ENCODE measurements at regions not wholly inside any gene's neighbourhood (a gene's known extent, or its start where the extent isn't known, plus 50 kb on each side); places are given as distances from the start of the nearest gene placed in this dataset.
A peak's percentile ranks its signal among the peaks of the same experiment; 100 is the strongest.

DNA sequence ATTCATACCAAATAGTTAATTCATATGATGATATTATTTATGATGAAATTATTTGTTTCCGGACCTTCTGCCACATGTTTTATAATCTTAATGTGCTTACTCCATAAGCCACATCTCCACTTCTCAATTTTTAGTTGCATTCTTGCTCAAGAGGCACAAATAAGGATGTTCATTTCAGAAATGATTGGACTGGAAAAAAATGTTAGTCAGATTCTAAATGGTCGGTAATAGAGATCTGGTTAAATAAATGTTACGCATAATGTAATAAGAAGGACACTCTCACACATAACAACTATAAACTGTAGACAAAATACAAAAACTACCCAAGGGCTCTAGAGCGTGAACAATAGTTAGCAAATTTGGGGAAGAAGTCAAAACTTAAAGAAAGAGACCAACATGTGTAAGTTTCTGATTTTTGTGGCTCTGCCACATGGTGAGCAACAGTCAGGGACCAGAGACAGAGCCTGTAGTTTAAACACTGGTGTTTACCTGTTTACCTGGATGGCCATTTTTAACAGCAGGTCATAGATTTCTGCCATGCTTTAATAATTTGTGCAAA, 554.3 kb upstream of the CLINT1 start:
- Histone ChIP-seq H3K27ac (no peak overlapping the region), H3K27me3 (no peaks in the 10 kb centered on the region), H3K36me3 (no peaks in the 10 kb centered on the region), H3K9me3 (no peaks in the 10 kb centered on the region), H3K4me3 (no peak overlapping the region), H3K4me1 (no peaks in the 10 kb centered on the region)
- intact Hi-C loops (cut with DNase I): no loop called here
- DNase-seq (no peak), FAIRE-seq (no peak), ATAC-seq (peak in 1 of 4 donors; percentile 22)
- TF ChIP-seq, protein P1, sequence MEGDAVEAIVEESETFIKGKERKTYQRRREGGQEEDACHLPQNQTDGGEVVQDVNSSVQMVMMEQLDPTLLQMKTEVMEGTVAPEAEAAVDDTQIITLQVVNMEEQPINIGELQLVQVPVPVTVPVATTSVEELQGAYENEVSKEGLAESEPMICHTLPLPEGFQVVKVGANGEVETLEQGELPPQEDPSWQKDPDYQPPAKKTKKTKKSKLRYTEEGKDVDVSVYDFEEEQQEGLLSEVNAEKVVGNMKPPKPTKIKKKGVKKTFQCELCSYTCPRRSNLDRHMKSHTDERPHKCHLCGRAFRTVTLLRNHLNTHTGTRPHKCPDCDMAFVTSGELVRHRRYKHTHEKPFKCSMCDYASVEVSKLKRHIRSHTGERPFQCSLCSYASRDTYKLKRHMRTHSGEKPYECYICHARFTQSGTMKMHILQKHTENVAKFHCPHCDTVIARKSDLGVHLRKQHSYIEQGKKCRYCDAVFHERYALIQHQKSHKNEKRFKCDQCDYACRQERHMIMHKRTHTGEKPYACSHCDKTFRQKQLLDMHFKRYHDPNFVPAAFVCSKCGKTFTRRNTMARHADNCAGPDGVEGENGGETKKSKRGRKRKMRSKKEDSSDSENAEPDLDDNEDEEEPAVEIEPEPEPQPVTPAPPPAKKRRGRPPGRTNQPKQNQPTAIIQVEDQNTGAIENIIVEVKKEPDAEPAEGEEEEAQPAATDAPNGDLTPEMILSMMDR (IDR thresholded peaks at IDR 0.05): no peak
- 89 to 91% methylated on average over 4 of the region's 4 CpGs for WGBS, 2 donors

DNA sequence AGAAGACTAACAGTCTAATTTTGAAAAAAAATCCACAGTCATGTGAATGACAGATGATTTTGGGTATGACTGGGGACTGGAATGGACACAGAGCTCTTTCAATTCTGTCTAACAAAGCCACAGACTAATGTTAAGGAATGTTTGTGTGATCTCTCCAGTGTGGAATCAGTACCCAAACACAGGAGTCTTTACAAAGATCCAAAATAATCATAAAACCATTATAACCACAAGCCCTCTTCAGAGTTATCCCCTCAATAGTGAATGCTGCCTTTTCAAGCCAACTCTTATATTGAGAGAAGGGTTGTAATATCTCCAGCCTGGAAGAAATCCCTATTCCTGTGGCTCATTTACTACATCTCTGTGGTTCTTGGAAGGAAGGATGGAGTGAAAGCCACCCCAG, 552.0 kb upstream of the CLINT1 start:
- ATAC-seq: no peak
- TF ChIP-seq, protein P1 (IDR thresholded peaks at IDR 0.05): no peak
- Histone ChIP-seq H3K27ac (no peak overlapping the region), H3K9me3 (no peaks in the 10 kb centered on the region), H3K4me1 (no peaks in the 10 kb centered on the region), H3K36me3 (no peaks in the 10 kb centered on the region), H3K27me3 (no peaks in the 10 kb centered on the region), H3K4me3 (no peak overlapping the region)
- intact Hi-C loops (cut with DNase I): no loop called here
- no peak for DNase-seq
- FAIRE-seq: no peak

DNA sequence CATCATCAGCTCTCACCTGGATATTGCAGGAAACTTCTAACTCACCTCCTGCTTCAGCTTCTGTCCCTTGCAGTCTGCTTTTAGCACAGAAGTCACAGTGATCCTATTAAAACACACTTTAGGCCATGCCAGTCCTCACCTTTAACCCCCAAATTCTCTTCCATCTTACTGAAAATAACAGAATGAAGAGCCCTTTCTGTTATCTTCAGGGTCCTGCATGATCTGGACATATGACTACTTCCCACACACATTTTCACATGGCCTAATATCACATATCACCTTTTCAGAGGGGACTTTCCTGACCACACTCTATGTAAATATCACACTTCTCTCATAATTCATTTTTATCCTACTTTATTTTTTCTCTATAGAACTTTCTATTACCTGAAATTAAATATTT, 550.6 kb upstream of the CLINT1 start:
- TF ChIP-seq, protein P1 (IDR thresholded peaks at IDR 0.05): no peak
- ATAC-seq (peak in 1 of 4 donors; percentile 21), FAIRE-seq (no peak), DNase-seq (no peak)
- H3K27me3 ChIP-seq: no peaks in the 10 kb centered on the region
- H3K4me1 ChIP-seq: no peaks in the 10 kb centered on the region
- no peak overlapping the region for H3K27ac ChIP-seq
- H3K36me3 ChIP-seq: no peaks in the 10 kb centered on the region
- no peak overlapping the region for H3K4me3 ChIP-seq
- intact Hi-C loops (cut with DNase I): no loop called here
- H3K9me3 ChIP-seq: no peaks in the 10 kb centered on the region

DNA sequence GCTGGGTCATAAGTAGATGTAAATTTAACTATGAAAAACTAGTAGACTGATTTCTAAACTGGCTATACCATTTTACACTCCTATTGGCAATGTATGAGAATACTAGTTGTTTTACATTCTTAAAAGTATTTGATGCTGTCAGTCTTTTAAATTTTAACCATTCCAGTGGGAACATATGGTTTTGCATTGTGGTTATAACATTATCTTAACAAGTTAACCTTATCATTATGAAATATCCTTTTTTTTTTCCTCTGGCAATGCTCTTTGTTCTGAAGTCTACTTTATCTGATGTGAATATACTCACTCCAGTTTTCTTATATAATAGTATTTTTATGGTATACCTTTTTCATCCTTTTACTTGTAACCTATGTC, 548.9 kb upstream of the CLINT1 start:
- no peak overlapping the region for H3K27ac ChIP-seq
- TF ChIP-seq, protein P1 (IDR thresholded peaks at IDR 0.05): no peak
- H3K36me3 ChIP-seq: no peaks in the 10 kb centered on the region
- ATAC-seq (no peak), DNase-seq (no peak), FAIRE-seq (no peak)
- intact Hi-C loops (cut with DNase I): no loop called here
- no peaks in the 10 kb centered on the region for H3K27me3 ChIP-seq
- H3K4me3 ChIP-seq: no peak overlapping the region
- H3K9me3 ChIP-seq: no peaks in the 10 kb centered on the region
- H3K4me1 ChIP-seq: no peaks in the 10 kb centered on the region

DNA sequence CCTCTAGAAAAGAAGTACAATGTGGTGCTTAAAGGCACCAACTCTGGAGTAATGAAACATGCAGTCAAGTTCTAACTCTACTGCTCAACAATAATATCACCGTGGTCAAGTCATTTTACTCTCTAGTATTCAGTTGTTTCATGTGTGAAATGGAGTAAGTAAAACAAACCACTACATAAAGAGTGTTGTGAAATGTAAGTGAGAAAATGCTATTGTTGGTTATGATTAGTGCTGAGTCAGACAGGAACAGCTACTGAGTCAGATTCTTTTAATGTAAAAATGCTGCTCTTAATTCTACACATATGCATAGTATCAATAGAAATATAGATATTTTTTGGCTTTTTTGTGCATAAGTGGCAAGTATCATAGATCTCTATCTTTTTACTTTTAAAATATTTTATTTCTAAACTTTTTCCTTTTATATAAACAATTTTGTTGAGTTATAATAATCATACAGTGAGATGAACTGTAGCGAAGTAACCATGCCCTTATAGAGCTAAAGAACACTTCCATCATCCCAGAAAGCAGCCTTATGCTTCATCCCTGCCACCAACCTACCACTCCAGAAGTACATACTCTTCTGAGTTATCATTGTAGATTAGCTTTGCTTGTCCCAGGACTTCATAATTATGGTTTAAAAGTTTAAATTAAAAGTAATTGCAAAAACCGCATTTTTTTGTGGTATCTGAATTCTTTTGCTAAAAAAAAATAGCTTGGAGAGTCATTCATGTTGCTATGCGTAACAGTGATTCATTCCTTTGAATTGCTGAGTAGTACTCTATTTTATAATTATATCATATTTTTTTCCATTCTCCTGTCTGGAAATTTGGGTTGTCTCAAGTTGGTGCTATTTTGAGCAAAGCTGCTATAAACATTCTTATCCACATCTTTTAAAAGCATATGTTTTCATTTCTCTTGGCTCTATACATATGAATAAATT, 548.2 kb upstream of the CLINT1 start:
- H3K4me1 ChIP-seq: no peaks in the 10 kb centered on the region
- 79 to 95% methylated on average over 4 of the region's 4 CpGs for WGBS, 2 donors
- no peaks in the 10 kb centered on the region for H3K9me3 ChIP-seq
- intact Hi-C loops (cut with DNase I): no loop called here
- ATAC-seq (peak in 1 of 4 donors; percentile 21), FAIRE-seq (no peak), DNase-seq (no peak)
- H3K36me3 ChIP-seq: no peaks in the 10 kb centered on the region
- no peak overlapping the region for H3K4me3 ChIP-seq
- TF ChIP-seq, protein P1 (IDR thresholded peaks at IDR 0.05): no peak
- no peaks in the 10 kb centered on the region for H3K27me3 ChIP-seq
- H3K27ac ChIP-seq: no peak overlapping the region

Data from pancreas (tissue), 10 donors.